GM12874 (cell line): ENCODE measurements at regions not wholly inside any gene's neighbourhood (a gene's known extent, or its start where the extent isn't known, plus 50 kb on each side); places are given as distances from the start of the nearest gene placed in this dataset.

Experiments
- CTCF ChIP-seq: IDR thresholded peaks from 2 replicates; pipeline ENCODE4 v1.5.1; 2011; ENCODE audit warnings: low read depth, mild to moderate bottlenecking, control low read depth, low read length, moderate library complexity; ENCODE audit not compliant: insufficient read depth

GRCh38 chr1:199937661-199938060 is 89.8 kb upstream of the NR5A2 start:
- no peak for TF ChIP-seq CTCF

GRCh38 chr1:199944986-199945385 is 82.5 kb upstream of the NR5A2 start:
- no peak for TF ChIP-seq CTCF

GRCh38 chr1:199945591-199945990 is 81.9 kb upstream of the NR5A2 start:
- no peak for TF ChIP-seq CTCF

- no peak for TF ChIP-seq CTCF
Measured at GRCh38 chr1:199946305-199947155, 81.0 kb upstream of the NR5A2 start.

GRCh38 chr1:199948587-199949280 is 78.8 kb upstream of the NR5A2 start:
- no peak for TF ChIP-seq CTCF

GRCh38 chr1:199953651-199954050 is 73.9 kb upstream of the NR5A2 start:
- no peak for TF ChIP-seq CTCF

GRCh38 chr1:199954699-199955098 is 72.8 kb upstream of the NR5A2 start:
- TF ChIP-seq CTCF, result peak; percentile 46; the same call in 1 of the 2 replicates
